NCI-H2227 (cell line): ENCODE measurements at regions not wholly inside any gene's neighbourhood (a gene's known extent, or its start where the extent isn't known, plus 50 kb on each side); places are given as distances from the start of the nearest gene placed in this dataset.
"Not testable (repeated sequence)": the region's sequence is repeated elsewhere in the genome, so short reads cannot be mapped to it uniquely, and the experiment has no call there.

Experiments
- DNase-seq: peaks from one replicate; lab custom pipeline; 2025; ENCODE audit not compliant: unreplicated experiment; lab: John Stamatoyannopoulos, UW

- no peak for DNase-seq
These were observed 383.4 kb downstream of the IRS2 start for GRCh38 chr13:109403012-109403421.

- no peak for DNase-seq
These were observed 384.5 kb downstream of the IRS2 start for GRCh38 chr13:109401891-109402290.

- no peak for DNase-seq
These were observed 385.1 kb downstream of the IRS2 start for GRCh38 chr13:109401307-109401706.

GRCh38 chr13:109400624-109401257 lies 385.6 kb downstream of the IRS2 start:
- DNase-seq: no peak

- no peak for DNase-seq
These were observed 386.2 kb downstream of the IRS2 start for GRCh38 chr13:109400209-109400608.

GRCh38 chr13:109398071-109398470 lies 388.3 kb downstream of the IRS2 start:
- DNase-seq: not testable (repeated sequence)

- no peak for DNase-seq
These were observed 389.1 kb downstream of the IRS2 start for GRCh38 chr13:109397285-109397684.

GRCh38 chr13:109396266-109396665 lies 390.1 kb downstream of the IRS2 start:
- no peak for DNase-seq

GRCh38 chr13:109395014-109395413 lies 391.4 kb downstream of the IRS2 start:
- DNase-seq: no peak

- DNase-seq: no peak
These were observed 391.9 kb downstream of the IRS2 start for GRCh38 chr13:109394311-109394988.

- DNase-seq: no peak
These were observed 393.3 kb downstream of the IRS2 start for GRCh38 chr13:109393045-109393444.

- DNase-seq: no peak
These were observed 396.0 kb downstream of the IRS2 start for GRCh38 chr13:109390391-109390790.

GRCh38 chr13:109389892-109390345 lies 396.5 kb downstream of the IRS2 start:
- DNase-seq: no peak

- DNase-seq: no peak
These were observed 396.9 kb downstream of the IRS2 start for GRCh38 chr13:109389456-109389855.

GRCh38 chr13:109387471-109387870 lies 398.9 kb downstream of the IRS2 start:
- no peak for DNase-seq

- no peak for DNase-seq
These were observed 401.2 kb downstream of the IRS2 start for GRCh38 chr13:109385242-109385560.

GRCh38 chr13:109384491-109385241 lies 401.7 kb downstream of the IRS2 start:
- no peak for DNase-seq

- DNase-seq: no peak
These were observed 402.7 kb downstream of the IRS2 start for GRCh38 chr13:109383683-109384082.

- DNase-seq: no peak
These were observed 404.7 kb downstream of the IRS2 start for GRCh38 chr13:109381546-109382180.

GRCh38 chr13:109380457-109380856 lies 405.9 kb downstream of the IRS2 start:
- no peak for DNase-seq

- no peak for DNase-seq
These were observed 406.5 kb downstream of the IRS2 start for GRCh38 chr13:109379930-109380329.

GRCh38 chr13:109376936-109377335 lies 409.4 kb downstream of the IRS2 start:
- no peak for DNase-seq
